Transverse colon (tissue), 4 donors: ENCODE measurements at regions not wholly inside any gene's neighbourhood (a gene's known extent, or its start where the extent isn't known, plus 50 kb on each side); places are given as distances from the start of the nearest gene placed in this dataset.

Experiments used
- CTCF ChIP-seq, 5 experiments: fragments of 200-600 bp in 3 of 5; fragments of 450-650 bp in 2 of 5; sonication (generic) in 3 of 5; IDR thresholded peaks; 1 replicate in 2 of 5; 2 replicates in 3 of 5; pipeline ENCODE4 v1.5.1; 2016 to 2017; ENCODE audit warnings: antibody characterized with exemption in 5 of 5, inconsistent platforms in 3 of 5, mild to moderate bottlenecking in 2 of 5, moderate library complexity in 1 of 5
- EP300 ChIP-seq: sonication (generic); formaldehyde crosslinking; IDR thresholded peaks from one replicate; pipeline ENCODE4 v1.6.1; 2017; ENCODE audit warnings: antibody characterized with exemption, low read depth
- POLR2A ChIP-seq: fragments of 450-650 bp; IDR thresholded peaks from one replicate; pipeline ENCODE4 v1.6.1; 2016; ENCODE audit warnings: antibody characterized with exemption, mild to moderate bottlenecking, moderate library complexity
- POLR2AphosphoS5 ChIP-seq, 3 donors: sonication (generic); formaldehyde crosslinking; IDR thresholded peaks; one replicate each; pipeline ENCODE4 v1.6.1; 2016; ENCODE audit warnings: antibody characterized with exemption in 3 of 3

- TF ChIP-seq POLR2AphosphoS5 (IDR thresholded peaks at IDR 0.05) (no peak), CTCF (IDR thresholded peaks at IDR 0.05) (no peak), POLR2A (no peak), EP300 (no peak)
Measured at GRCh38 chr2:83573060-83573459, 886.0 kb downstream of the SUCLG1 start.
